Esophagus muscularis mucosa (tissue), 4 donors: ENCODE measurements at regions not wholly inside any gene's neighbourhood (a gene's known extent, or its start where the extent isn't known, plus 50 kb on each side); places are given as distances from the start of the nearest gene placed in this dataset.

Experiments used
- DNase-seq: peaks from one replicate; pipeline ENCODE4 v3.0.0-alpha.2; 2017; ENCODE audit errors: extremely low spot score
- H3K27ac ChIP-seq, 4 donors: fragments of 200-600 bp; sonication (generic); replicated peaks in 1 of 4; 1 replicate in 3 of 4; 2 replicates in 1 of 4; pipeline ENCODE4 v1.5.1; 2016 to 2019; ENCODE audit warnings: mild to moderate bottlenecking in 1 of 4
- H3K27me3 ChIP-seq, 4 donors: fragments of 200-600 bp; sonication (generic); one replicate each; pipeline versions ENCODE4 v1.5.1 to v1.6.0; 2016 to 2019
- H3K36me3 ChIP-seq, 4 donors: fragments of 200-600 bp; sonication (generic); one replicate each; pipeline ENCODE4 v1.5.1; 2016 to 2019
- H3K4me1 ChIP-seq, 4 donors: fragments of 200-600 bp; sonication (generic); one replicate each; pipeline ENCODE4 v1.5.1; 2016 to 2019
- H3K4me3 ChIP-seq, 4 donors: fragments of 200-600 bp; sonication (generic); 1 replicate in 2 of 4; 2 replicates in 2 of 4; pipeline ENCODE4 v1.5.1; 2016 to 2019; ENCODE audit warnings: mild to moderate bottlenecking in 4 of 4, moderate library complexity in 1 of 4
- H3K9me3 ChIP-seq, 4 donors: fragments of 200-600 bp; sonication (generic); 1 replicate in 3 of 4; 2 replicates in 1 of 4; pipeline ENCODE4 v1.5.1; 2016 to 2019
- EP300 ChIP-seq: sonication (generic); formaldehyde crosslinking; IDR thresholded peaks from one replicate; pipeline ENCODE4 v1.6.1; 2017; ENCODE audit warnings: antibody characterized with exemption
- POLR2A ChIP-seq: fragments of 450-650 bp; IDR thresholded peaks from one replicate; pipeline ENCODE4 v1.6.1; 2017; ENCODE audit warnings: antibody characterized with exemption, moderate library complexity, mild to moderate bottlenecking, low read depth
- POLR2AphosphoS5 ChIP-seq, 2 donors: sonication (generic); formaldehyde crosslinking; IDR thresholded peaks; one replicate each; pipeline ENCODE4 v1.6.1; 2017; ENCODE audit warnings: antibody characterized with exemption in 2 of 2
- WGBS: methylation state at CpG from one replicate; pipeline ENCODE4 v1.1.5; 2018; 5-methylcytosine and 5-hydroxymethylcytosine counted together
- intact Hi-C: fragments of 100-400 bp; cut with DNase I; formaldehyde crosslinking; loops from one replicate; pipeline ENCODE4 v1.15.1; 2023
- TF ChIP-seq, protein P1 (sequence below), 3 experiments: fragments of 200-600 bp in 2 of 3; fragments of 450-650 bp in 1 of 3; sonication (generic) in 2 of 3; IDR thresholded peaks; one replicate each; pipeline ENCODE4 v1.5.1; 2017 to 2019; ENCODE audit warnings: antibody characterized with exemption in 3 of 3, mild to moderate bottlenecking in 2 of 3, moderate library complexity in 1 of 3

DNA sequence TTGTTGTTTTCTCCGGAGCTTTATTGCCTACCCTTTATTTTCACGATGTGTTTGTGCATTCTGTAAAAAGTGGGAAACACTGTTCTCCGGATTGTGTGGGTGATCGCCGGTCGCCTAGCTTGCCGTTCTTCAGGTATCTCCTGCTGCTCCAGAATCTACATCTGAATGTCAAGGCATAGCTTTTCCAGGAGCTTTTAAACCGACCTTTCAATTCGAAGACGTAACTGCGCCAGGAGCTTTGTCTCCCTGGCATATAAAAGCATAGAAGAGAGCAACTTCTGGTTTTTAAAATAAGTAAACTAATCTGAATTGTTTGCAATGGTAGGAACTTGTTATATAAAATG, 96.0 kb downstream of the HFE start:
- Histone ChIP-seq H3K27me3 (no peaks in the 10 kb centered on the region), H3K9me3 (no peaks in the 10 kb centered on the region), H3K27ac (peak overlapping the region; percentile 81 to 88 (median 84)), H3K36me3 (no peaks in the 10 kb centered on the region), H3K4me3 (peak overlapping the region; percentile 53 to 59 (median 57)), H3K4me1 (peaks cover 7 to 18% (median 10%) of the 10 kb centered on the region in 4 donors)
- TF ChIP-seq, protein P1, sequence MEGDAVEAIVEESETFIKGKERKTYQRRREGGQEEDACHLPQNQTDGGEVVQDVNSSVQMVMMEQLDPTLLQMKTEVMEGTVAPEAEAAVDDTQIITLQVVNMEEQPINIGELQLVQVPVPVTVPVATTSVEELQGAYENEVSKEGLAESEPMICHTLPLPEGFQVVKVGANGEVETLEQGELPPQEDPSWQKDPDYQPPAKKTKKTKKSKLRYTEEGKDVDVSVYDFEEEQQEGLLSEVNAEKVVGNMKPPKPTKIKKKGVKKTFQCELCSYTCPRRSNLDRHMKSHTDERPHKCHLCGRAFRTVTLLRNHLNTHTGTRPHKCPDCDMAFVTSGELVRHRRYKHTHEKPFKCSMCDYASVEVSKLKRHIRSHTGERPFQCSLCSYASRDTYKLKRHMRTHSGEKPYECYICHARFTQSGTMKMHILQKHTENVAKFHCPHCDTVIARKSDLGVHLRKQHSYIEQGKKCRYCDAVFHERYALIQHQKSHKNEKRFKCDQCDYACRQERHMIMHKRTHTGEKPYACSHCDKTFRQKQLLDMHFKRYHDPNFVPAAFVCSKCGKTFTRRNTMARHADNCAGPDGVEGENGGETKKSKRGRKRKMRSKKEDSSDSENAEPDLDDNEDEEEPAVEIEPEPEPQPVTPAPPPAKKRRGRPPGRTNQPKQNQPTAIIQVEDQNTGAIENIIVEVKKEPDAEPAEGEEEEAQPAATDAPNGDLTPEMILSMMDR (IDR thresholded peaks at IDR 0.05) = peak in 1 of 3 experiments; percentile 7
- TF ChIP-seq EP300 (no peak), POLR2A (no peak), POLR2AphosphoS5 (IDR thresholded peaks at IDR 0.05) (no peak)
- WGBS = 9% methylated on average over 11 of the region's 11 CpGs
- DNase-seq = no peak
- intact Hi-C loops = loop anchor here (10.0 kb wide), 1 partner anchor 138 kb away; a partner anchor contains a TSS

DNA sequence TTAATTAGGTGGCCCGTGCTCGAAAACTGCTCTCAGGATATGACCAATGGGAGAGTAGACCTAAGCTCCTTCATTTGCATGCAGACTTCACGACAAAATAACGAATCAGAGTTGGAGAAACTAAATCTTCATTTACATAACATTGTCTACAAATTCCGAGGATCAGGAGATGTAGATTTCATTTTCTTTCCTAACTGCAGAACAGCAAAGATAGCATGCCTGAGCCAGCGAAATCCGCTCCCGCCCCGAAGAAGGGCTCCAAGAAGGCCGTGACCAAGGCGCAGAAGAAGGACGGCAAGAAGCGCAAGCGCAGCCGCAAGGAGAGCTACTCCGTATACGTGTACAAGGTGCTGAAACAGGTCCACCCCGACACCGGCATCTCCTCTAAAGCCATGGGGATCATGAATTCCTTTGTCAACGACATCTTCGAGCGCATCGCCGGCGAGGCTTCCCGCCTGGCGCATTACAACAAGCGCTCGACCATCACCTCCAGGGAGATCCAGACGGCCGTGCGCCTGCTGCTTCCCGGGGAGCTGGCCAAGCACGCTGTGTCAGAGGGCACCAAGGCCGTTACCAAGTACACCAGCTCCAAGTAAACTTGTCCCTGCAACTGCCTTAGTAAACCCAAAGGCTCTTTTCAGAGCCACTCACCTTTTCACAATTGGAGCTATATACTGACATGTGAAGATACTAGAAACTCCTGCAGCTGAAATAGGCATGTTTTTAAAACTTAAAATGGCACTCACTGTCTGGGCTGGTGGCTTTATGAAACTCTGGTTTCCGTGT, 96.5 kb downstream of the HFE start:
- DNase-seq = no peak
- intact Hi-C loops = loop anchor here (10.0 kb wide), 1 partner anchor 139 kb away; a partner anchor contains a TSS
- Histone ChIP-seq H3K27me3 (no peaks in the 10 kb centered on the region), H3K4me1 (peaks cover 7 to 24% (median 15%) of the 10 kb centered on the region in 4 donors), H3K4me3 (peak overlapping the region; percentile 53 to 59 (median 57)), H3K36me3 (no peaks in the 10 kb centered on the region), H3K9me3 (no peaks in the 10 kb centered on the region), H3K27ac (peak overlapping the region; percentile 81 to 88 (median 84))
- 1% methylated on average over 34 of the region's 36 CpGs for WGBS
- TF ChIP-seq, protein P1 (IDR thresholded peaks at IDR 0.05) = no peak
- TF ChIP-seq POLR2A = no peak
- no peak for TF ChIP-seq EP300
- peak; percentile 95 to 99 for TF ChIP-seq POLR2AphosphoS5 (IDR thresholded peaks at IDR 0.05)

DNA sequence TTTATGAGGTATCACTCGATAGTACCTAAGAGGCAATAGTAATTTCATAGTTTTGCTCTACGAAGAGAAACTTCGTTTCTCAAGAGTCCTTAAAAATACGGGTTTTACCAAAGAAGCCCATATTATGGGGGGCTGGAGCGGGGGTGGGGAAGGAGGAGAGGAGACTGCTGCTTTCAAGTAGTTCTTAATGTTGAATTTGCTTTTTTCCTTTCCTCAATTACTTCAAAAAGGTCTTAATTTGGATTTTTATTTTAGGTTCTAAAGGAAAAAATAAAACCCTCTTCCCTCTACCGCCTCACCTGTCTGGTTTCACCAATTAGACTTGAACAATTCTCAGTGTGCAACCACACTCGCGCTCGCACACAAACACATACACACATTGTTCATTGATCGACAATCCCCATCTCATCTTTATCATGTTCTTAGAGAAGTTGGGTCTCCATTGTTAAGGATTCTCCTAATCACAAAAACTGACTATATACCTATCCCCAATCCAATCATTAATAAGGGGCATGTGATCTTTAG, 97.2 kb downstream of the HFE start:
- 58% methylated on average over 10 of the region's 10 CpGs for WGBS
- intact Hi-C loops = loop anchor here (10.0 kb wide), 1 partner anchor 140 kb away; a partner anchor contains a TSS

DNA sequence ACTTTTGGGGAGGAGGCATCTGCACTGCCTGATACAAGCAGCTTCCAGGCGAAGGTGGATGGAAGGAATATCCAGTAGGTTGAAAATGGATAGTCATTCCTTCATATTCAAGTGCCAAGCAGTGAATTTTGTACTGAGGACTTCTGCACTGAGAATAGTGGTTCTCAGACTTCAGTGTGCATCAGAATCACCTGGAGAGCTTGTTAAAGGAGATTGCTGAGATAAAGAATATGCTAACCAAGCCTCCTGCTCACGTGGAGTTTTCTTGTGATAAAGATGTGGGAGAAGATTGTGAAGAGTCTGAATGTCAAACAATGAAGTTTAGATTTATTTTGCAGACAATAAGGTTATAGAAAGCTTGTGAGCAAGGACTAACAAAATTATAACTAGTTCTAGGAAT, 97.8 kb downstream of the HFE start:
- TF ChIP-seq, protein P1 (IDR thresholded peaks at IDR 0.05) = no peak
- no peak for TF ChIP-seq POLR2AphosphoS5 (IDR thresholded peaks at IDR 0.05)
- no peak for TF ChIP-seq EP300
- no peak for TF ChIP-seq POLR2A
- H3K9me3 ChIP-seq = no peaks in the 10 kb centered on the region
- intact Hi-C loops = loop anchor here (10.0 kb wide), 1 partner anchor 140 kb away; a partner anchor contains a TSS
- H3K4me3 ChIP-seq = no peak overlapping the region
- DNase-seq = no peak
- H3K27ac ChIP-seq = peak overlapping the region; percentile 81 to 88 (median 84)
- no peaks in the 10 kb centered on the region for H3K36me3 ChIP-seq
- peaks cover 14 to 35% (median 23%) of the 10 kb centered on the region in 4 donors for H3K4me1 ChIP-seq
- WGBS = 88% methylated on average over 2 of the region's 2 CpGs
- no peaks in the 10 kb centered on the region for H3K27me3 ChIP-seq

More for the DNA sequence above, 97.2 kb downstream of the HFE start:
- TF ChIP-seq POLR2AphosphoS5 (IDR thresholded peaks at IDR 0.05) = no peak
- TF ChIP-seq POLR2A = no peak
- TF ChIP-seq, protein P1 (IDR thresholded peaks at IDR 0.05) = no peak
- TF ChIP-seq EP300 = no peak
- DNase-seq = no peak
- H3K4me3 ChIP-seq = peak overlapping the region; percentile 53 to 59 (median 57)
- H3K9me3 ChIP-seq = no peaks in the 10 kb centered on the region
- peaks cover 12 to 30% (median 20%) of the 10 kb centered on the region in 4 donors for H3K4me1 ChIP-seq
- no peaks in the 10 kb centered on the region for H3K27me3 ChIP-seq
- peak overlapping the region; percentile 81 to 88 (median 84) for H3K27ac ChIP-seq
- no peaks in the 10 kb centered on the region for H3K36me3 ChIP-seq
